ENCODE measurements at regions not wholly inside any gene's neighbourhood (a gene's known extent, or its start where the extent isn't known, plus 50 kb on each side); places are given as distances from the start of the nearest gene placed in this dataset.

GRCh38 chr1:10962483-10962882 is 50.0 kb upstream of the TARDBP start:
- TF ChIP-seq YY1 (IDR thresholded peaks at IDR 0.05; ENCODE audit: insufficient read depth, insufficient read length) (no peak), ZNF274 (IDR thresholded peaks at IDR 0.05; ENCODE audit: low read depth, low read length) (no peak), SUZ12 (IDR thresholded peaks at IDR 0.05; ENCODE audit: extremely low read depth, insufficient read depth, insufficient read length) (no peak)

Measured in NT2/D1 (cell line).